ENCODE measurements at regions not wholly inside any gene's neighbourhood (a gene's known extent, or its start where the extent isn't known, plus 50 kb on each side); places are given as distances from the start of the nearest gene placed in this dataset.

GRCh38 chr21:41600116-41600515, 92.2 kb upstream of the TMPRSS2 start:
- TF ChIP-seq, protein P1, sequence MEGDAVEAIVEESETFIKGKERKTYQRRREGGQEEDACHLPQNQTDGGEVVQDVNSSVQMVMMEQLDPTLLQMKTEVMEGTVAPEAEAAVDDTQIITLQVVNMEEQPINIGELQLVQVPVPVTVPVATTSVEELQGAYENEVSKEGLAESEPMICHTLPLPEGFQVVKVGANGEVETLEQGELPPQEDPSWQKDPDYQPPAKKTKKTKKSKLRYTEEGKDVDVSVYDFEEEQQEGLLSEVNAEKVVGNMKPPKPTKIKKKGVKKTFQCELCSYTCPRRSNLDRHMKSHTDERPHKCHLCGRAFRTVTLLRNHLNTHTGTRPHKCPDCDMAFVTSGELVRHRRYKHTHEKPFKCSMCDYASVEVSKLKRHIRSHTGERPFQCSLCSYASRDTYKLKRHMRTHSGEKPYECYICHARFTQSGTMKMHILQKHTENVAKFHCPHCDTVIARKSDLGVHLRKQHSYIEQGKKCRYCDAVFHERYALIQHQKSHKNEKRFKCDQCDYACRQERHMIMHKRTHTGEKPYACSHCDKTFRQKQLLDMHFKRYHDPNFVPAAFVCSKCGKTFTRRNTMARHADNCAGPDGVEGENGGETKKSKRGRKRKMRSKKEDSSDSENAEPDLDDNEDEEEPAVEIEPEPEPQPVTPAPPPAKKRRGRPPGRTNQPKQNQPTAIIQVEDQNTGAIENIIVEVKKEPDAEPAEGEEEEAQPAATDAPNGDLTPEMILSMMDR (IDR thresholded peaks at IDR 0.05; ENCODE audit: low read length) = no peak
- no peak for TF ChIP-seq EZH2 (IDR thresholded peaks at IDR 0.05; ENCODE audit: borderline replicate concordance, low read length)

All from OCI-LY1 (cell line).